GM19324 (cell line): ENCODE measurements at regions not wholly inside any gene's neighbourhood (a gene's known extent, or its start where the extent isn't known, plus 50 kb on each side); places are given as distances from the start of the nearest gene placed in this dataset.
A peak's percentile ranks its signal among the peaks of the same experiment; 100 is the strongest.

Experiments used
- ATAC-seq: cut with Tn5 transposase; IDR thresholded peaks from one replicate; pipeline ENCODE4 v1.9.1; 2021; ENCODE audit warnings: mild to moderate bottlenecking, moderate library complexity; ENCODE audit not compliant: unreplicated experiment, low FRiP score

DNA sequence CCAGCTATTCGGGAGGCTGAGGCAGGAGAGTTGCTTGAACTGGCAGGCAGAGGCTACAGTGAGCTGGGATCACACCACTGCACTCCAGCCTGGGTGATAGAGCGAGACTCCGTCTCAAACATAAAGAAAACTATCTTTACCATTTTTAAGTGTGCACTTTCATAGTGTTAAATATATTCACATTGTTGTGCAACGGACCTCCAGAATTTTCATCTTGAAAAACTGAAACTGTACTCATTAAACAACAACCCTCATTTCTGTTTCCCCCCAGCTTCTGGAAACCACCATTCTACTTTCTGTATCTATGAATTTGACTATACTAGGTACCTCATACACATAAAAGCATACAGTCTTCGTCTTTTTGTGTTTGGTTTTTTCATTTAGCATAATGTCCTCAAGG is 375.1 kb downstream of the SHQ1 start:
- ATAC-seq: peak; percentile 77

DNA sequence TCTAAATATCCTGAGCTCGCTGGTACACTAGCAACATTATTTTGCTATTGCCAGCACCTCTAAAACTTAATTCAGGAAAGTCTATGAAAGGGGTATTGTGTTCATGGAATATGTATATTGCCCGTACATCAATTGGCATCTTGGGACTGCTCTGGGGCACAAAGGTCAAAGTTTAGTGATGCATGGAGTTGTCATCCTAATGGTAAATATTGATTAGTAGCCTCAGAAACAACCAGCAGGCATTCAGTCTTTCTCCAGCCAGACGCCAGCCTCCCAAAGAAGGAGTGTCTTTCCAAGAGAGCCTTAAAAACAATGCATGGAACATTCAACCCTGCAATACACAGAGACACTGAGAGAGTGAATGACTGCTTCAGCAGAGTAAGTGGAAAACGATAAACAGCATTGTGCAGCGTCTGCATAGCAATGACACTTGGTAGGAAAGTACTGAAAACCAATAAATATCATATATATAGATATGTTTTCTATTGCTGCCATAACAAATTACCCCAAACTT is 377.3 kb downstream of the SHQ1 start:
- no peak for ATAC-seq

DNA sequence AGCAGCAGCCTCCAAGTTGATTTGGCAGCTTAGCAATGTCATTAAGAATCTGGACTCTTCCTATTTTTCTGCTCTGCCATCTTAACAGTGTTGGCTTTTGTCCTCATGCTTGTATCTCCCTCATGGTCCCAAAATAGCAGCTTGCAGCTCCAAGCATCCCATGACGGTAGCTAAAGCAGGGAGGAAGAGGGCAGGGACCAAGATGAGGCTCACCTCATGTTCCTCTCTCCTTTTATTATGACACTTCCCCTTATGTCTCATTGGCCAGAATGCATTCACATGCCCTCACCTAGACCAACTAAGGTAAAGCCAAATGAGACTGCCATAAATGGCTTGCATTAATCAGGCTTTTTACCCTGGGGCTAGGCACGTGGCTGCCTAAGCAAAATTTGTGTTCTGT is 382.4 kb downstream of the SHQ1 start:
- ATAC-seq: no peak

DNA sequence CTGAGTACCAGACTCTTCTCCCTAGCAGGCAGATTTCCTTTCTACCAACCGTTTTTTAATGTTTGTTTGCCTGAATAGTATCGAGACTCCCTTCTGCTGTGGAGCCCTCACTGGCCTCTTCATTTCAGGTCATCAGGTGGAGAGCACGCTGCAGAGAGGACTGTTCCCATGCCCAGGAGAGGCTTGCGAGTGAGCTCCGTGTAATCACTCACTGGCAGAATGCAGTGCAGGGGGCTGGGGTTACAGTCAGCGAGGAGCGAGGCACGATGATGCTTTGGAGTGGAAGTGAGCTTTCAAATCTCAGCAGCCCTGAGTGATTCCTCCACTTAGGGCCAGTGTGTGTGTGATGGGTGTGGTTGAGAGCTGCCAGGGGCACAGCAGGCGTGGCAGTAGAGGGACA is 385.2 kb downstream of the SHQ1 start:
- no peak for ATAC-seq

DNA sequence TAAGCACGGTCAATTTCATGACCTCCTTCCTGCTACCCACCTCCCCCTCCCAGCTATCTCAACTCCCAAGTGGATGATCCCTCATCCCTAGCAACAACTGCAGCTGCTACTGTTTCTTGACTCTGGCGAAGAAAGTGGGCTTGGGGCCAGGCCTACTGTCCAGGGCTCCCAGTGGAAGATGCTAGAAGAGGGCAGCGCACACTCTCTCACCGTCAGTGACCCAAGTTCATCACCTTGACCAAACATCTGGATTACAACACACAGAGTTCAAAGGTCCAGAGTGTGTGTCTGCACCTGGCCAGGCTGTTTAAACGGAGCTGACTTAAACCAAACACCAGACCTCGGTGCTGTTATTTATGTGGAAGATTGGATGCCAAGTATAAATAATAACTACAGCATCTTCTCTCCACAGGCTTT is 385.6 kb downstream of the SHQ1 start:
- no peak for ATAC-seq

DNA sequence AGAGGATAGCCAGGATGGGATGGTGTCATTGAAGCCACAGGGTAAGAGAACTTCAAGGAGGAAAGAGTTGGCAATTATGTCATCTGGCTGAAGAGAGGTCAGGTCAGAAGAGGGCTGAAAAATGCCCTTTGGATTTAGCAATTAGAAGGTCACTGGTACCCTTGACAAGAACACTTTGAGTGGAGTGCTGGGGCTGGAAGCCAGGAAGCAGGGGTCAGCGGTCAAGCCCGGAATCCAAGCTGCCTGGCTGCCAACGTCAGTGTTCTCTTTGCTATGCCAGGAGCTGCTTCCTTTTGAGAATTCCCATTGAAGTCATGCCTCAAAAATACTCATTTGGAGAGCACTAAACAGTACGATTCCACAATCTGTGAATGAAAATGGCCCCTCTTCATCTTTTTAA is 386.5 kb downstream of the SHQ1 start:
- no peak for ATAC-seq

DNA sequence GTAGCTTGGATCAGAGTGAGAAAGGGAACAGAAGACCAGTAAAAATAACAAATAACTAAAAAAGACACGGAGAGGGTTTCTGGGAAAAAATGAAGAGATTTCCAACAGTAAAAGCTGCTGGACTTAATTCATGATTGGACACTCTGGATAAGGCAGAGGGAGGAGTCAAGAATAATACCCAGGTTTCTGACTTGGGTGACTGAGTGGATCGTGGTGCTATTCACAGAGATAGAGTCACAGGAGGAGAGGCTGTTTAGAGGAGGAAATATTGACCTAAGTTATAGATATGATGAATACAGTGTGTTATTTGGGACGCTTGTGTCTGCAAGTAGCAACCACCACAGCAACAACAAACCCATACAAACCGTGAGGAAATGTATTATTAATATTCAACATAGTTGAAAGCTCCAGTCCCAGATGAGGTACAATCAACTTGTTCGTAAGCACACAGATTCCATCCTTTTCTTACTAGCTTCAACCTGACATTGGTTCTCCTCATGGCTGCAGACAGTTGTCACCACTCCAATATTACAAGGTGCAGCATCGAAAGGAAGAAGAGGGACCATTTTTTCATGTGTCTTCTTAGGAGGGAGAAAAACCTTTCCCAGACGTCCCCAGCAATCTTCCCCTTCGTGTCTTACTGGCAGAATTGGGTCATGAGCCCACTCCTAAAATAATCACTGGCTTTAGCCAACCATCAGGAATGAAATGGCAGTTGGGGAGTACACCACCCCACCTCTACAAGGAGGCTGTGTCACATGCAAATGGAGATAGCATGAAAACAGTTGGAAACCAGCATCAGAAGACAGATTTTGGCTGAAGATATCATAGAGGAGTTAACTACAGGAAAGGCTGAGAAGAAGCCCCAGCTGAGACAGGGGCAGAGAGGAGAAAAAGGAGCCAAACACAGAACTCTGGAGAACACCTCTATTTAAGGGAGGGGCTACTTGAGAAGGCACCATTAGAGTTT is 387.8 kb downstream of the SHQ1 start:
- ATAC-seq: no peak

DNA sequence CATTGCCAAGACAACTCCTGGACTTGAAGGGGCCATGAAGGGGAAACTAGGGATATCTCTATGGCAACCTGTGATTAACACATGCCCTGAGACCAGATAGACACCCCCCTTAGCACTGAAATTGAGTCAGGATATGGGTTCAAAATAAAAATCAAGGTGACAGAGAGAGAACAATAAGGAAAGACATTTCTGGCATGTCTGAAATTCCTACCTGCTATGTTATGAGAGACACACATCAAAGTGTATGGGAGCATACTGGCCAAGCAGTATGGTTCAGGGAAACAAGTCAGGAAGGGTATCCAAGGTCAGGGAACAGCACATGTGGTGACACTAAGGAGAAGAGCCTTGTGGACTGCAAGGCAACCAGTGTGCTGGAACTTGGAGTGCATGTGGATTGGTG is 388.7 kb downstream of the SHQ1 start:
- no peak for ATAC-seq

DNA sequence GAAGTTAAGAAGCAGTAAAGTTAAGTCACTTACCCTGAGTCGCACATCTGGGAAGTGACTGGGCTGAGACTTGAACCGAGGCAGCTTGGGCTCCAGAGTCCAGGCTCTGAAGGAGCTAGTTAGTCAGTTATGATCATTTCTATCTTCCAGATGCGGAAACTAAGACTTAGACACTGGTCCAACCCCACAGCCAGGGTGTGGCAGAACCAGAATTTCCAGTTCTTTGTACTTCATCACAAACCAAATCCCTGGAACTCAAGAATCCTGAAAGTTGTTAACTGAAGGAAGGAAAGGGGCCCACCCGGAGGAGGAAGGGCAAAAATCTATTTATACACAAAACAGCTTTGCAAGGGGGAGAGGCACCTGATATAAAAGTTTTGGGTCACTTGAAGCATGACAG is 389.9 kb downstream of the SHQ1 start:
- ATAC-seq: no peak

DNA sequence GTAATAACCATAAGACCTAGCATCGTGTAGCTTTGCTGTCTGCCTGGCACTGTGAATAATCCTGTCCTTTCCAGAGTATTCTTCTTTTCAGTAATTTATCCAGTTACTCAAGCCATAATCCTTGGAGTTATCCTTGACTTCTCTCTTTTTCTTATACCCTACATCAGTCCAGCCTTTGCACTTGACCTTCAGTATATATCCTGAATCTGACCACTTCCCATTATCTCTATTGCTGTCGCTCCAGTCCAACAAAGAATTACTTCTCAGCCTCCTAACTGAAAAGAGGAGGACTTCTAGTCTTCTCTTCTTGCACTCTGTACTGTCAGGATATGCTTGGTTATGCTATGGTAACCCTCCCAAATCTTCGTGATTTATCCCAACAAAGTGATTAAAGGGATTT is 393.8 kb downstream of the SHQ1 start:
- ATAC-seq: no peak

DNA sequence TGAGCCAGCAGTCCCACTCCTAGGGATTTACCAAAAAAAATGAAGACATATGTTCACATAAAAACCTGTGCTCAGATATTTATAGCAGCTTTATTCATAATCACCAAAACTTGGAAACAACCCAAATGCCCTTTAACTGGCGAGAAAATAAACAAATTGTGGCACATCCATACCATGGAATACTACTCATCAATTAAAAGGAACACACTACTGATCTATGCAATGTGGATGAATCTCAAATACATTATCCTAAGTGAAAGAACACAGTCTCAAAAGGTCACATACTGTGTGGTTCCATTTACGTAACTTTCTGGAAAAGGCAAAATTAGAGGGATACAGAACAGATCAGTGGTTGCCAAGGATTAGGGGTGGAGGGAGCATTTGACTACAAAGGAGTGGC is 394.5 kb downstream of the SHQ1 start:
- ATAC-seq: no peak

DNA sequence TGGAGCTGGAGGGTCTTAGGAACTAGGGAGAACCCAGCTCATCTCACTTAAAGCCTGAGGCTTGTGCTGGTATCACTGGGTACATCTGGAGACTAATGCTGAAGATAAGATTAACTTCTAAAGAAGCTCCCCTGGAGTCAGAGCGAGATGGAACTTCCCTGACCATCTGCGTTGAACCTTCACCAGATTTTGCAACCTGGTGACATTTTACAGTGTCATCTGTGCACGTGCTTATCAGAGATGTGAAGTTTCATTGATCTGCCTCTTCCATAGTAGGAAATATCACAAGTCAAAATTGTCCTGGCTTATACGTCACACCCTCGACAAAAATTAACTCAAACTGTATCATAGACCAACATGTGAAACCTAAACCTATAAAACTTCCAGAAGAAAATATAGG is 395.5 kb downstream of the SHQ1 start:
- ATAC-seq: no peak

DNA sequence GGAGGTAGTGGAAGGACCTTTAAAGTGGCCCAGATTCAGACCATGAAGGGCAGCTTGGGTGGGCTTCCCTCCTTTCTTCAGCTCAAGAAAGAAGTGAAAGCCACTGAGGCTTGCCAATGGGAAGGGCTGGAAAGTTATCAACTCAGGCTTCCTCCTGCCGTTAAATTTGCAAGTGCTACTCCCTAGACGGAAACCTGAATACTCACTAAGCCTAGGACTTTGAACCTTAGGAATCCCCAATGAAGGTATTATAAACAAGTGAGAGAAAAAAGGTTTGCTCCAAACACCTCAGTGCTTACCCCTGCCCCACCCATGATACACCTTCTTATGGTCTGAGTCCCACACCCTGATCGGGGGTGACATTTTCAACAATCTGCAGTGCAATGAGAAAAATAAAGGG is 396.4 kb downstream of the SHQ1 start:
- no peak for ATAC-seq

DNA sequence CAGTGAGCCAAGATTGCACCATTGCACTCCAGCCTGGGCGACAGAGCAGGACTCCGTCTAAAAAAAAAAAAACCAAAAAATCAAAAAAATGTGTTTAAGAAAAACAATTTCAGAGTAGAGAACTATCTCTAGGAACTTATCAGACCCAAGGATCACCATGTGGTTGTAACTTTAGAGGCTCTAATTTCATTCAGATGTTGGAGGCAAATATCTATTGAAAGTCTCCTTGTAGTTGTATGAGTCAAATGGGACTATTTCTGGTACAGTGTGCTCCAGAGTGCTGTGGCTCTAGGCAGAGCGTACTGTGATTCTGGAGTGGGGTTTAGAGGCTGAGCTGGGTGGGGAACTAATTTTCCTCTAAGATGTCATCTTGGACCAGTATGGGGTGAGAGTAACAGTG is 398.7 kb downstream of the SHQ1 start:
- no peak for ATAC-seq

DNA sequence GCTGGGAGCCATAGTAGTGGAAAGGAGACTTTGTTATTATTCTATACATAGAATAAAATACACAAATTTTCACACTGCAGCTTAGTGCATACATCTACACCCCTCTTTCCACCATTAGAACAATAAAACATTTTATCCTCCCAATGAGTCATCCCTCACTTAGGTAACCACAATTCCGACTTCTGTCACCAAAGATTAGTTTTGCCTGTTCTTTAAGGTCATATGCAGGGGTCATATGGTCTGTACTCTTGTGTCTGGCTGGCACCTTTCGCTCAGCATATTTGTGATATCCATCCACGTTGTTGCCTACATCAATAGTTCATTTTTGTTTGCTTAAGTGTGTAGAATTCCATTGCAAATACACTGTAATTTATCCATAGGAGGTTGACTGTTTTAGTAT is 399.4 kb downstream of the SHQ1 start:
- no peak for ATAC-seq

DNA sequence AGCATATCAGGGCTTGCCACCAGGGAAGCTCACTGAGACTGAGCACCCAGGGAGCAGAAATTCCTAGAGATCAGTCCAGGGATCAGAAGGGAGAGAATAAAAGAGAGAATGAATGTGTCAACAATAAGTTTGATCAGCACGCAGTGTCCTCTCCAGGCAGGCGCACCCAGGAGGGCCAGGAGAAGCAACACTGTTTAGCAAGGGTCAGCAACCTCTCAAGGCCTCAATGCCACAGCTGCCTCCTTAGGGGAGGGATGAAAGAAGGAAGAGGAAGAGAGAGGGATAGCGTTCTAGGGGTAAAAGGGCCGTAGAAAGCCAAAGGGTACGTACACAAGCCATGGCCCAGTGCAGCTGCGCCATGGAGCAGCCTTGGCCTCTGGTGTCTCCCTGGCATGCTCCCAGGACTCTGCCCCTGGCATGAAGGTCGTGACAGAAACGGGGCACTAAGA is 399.8 kb downstream of the SHQ1 start:
- no peak for ATAC-seq

DNA sequence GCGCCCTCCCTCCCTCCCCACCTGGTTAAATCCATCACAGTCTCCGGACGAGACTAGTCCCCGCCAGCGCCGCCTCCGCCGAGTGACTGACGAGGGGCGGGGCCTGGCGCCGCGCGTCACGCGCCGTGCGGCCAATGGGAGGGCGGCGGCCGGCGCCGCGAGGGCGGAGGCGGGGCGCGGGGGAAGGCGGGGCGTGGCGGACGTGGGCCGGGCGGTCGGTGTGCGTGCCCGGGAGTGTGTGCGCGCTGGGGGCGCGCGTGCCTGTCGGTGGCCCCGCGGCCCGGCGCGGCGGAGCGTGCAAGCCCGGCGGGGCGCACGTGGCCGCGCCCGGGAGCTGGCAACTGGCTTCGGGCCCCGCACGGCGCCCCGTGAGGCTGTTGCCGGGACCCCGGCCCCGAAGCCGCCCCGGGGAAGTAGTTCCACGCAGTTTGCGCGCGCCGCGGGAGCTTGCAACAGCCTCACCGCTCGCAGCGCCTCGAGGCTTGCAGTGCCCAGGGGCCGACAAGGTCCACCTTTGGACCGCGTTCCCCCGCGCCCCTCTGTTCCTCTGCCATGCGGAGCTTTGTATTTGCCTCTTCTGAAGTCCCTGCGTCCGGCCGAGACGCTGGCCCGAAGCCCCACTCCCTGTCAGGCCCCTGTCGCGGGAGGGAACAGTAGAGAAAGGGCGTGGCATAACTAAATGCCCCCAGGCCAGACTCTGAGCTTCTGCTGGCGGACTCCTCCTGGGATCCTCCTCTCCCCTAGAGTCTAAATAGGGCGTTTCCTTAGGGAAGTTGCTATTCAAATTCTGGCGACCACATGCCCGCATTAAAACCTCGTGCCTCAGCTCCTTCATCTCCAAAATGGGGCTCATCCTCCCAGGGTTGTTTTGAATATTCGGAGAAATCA is 400.9 kb downstream of the SHQ1 start:
- peak; percentile 96 for ATAC-seq

DNA sequence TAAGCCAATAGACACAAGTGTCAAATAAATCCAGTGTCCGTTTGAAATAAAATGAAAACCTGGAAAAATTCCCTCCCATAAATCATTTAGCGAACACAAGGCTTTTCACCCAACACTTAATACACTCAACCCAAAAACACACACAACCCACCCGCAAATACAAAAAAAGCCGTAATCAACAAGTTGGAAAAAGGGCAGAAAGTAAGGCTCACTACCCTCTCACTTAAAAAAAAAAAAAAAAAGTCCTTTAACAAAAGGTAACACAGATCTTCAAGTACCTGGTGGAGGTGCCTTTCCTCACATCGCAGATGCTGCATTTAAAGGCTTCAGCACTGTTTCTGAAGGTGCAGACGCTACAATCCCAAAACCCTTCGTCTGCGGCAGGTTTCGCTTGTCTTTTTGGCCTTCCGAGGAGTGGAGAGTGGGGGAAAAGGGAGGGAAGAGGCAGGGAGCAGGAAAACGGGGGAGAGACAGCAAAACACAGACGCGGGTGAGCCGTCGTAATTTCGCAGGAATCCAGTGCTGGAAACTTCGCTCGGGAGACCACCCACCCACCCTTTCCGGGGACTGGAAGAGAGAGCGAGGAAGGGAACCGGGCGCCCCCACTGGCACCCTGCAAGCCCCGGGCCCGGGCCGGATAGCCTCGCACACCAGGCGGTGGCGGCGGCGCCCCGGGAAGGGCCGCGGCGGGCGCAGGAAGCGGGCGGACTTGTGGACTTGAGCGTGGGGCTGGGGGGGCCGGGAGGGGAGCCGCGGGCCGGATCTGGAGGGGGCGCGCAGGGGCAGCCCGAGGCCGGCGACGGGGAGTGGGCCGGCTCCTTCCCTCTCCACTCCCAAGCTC is 401.8 kb downstream of the SHQ1 start, which contains the start of gene RYBP:
Gene RYBP, minus strand, starts transcription at position 404 of the 841 bp plus-strand sequence.
- peak; percentile 23 for ATAC-seq

DNA sequence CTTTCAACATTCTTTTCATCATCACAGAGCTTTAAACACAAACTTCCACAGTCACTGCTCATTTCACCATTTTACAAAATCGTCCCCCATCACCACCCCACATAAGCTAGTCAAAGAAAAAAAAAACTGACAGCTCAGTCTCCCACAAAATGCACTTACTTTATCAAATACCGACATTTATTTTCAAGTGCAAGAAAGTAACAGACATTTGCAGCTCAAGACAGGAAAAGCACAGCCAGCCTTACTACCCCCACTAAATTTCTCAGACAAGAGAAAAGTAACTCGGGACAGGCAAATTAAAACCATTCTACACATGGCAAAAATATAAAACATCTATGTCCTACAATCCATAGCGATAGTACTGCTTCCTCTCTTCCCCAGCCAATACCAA is 402.4 kb downstream of the SHQ1 start:
- no peak for ATAC-seq

DNA sequence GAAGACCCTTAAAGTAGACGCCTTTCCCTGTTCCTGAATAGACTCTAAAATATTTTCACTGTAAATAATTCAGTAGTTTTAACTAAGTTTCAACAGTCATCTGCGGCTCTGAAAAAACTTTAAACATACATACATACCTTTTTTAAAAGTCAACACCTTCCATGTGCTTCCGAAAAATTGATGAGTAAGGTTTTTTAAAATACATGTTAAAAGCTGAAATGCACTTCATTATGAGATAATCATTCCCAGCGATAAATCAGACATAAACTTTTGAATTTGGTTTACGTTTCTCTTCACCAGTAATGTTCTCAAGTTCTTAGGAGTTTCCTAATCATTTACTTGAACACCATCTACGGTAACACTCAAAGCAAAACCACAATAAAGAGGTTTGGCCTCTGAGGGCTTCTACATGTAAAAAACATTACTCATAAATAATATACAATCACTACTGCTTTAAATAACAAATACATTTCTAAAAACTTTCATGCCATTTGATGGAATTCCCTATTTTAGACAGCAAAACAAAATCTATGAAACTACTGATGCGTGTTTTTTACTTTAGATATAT is 403.5 kb downstream of the SHQ1 start:
- ATAC-seq: no peak
